Parathyroid adenoma (tissue), 2 donors: ENCODE measurements at regions not wholly inside any gene's neighbourhood (a gene's known extent, or its start where the extent isn't known, plus 50 kb on each side); places are given as distances from the start of the nearest gene placed in this dataset.

Experiments
- H2AFZ ChIP-seq: fragments of 300-600 bp; sonication (generic); one replicate; pipeline ENCODE4 v1.7.0; 2017; ENCODE audit warnings: antibody characterized with exemption, mild to moderate bottlenecking
- H3K27ac ChIP-seq: fragments of 300-600 bp; sonication (generic); one replicate; pipeline ENCODE4 v1.7.0; 2017
- H3K27me3 ChIP-seq: fragments of 300-600 bp; sonication (generic); one replicate; pipeline ENCODE4 v1.7.0; 2017; ENCODE audit warnings: low read length; ENCODE audit not compliant: control insufficient read depth, insufficient read depth
- H3K36me3 ChIP-seq: fragments of 300-600 bp; sonication (generic); one replicate; pipeline ENCODE4 v1.7.0; 2017; ENCODE audit warnings: low read length; ENCODE audit not compliant: control insufficient read depth, insufficient read depth
- H3K4me1 ChIP-seq: fragments of 300-600 bp; sonication (generic); one replicate; pipeline ENCODE4 v1.7.0; 2017; ENCODE audit warnings: control low read depth
- H3K4me2 ChIP-seq: fragments of 300-600 bp; sonication (generic); one replicate; pipeline ENCODE4 v1.7.0; 2017; ENCODE audit warnings: low read length
- H3K4me3 ChIP-seq: fragments of 300-600 bp; sonication (generic); one replicate; pipeline ENCODE4 v1.7.0; 2017; ENCODE audit warnings: low read depth, low read length
- H3K79me2 ChIP-seq: fragments of 300-600 bp; sonication (generic); one replicate; pipeline ENCODE4 v1.7.0; 2017; ENCODE audit warnings: control low read depth
- H3K9ac ChIP-seq: fragments of 300-600 bp; sonication (generic); one replicate; pipeline ENCODE4 v1.7.0; 2017; ENCODE audit warnings: mild to moderate bottlenecking
- H3K9me3 ChIP-seq: fragments of 300-600 bp; sonication (generic); one replicate; pipeline ENCODE4 v1.7.0; 2017; ENCODE audit warnings: low read length; ENCODE audit not compliant: control insufficient read depth
- CTCF ChIP-seq: fragments of 300-600 bp; sonication (generic); IDR thresholded peaks from one replicate; pipeline ENCODE4 v1.7.0; 2017; ENCODE audit warnings: antibody characterized with exemption, mild to moderate bottlenecking
- donor health status: primary hyperparathyroidism.

DNA sequence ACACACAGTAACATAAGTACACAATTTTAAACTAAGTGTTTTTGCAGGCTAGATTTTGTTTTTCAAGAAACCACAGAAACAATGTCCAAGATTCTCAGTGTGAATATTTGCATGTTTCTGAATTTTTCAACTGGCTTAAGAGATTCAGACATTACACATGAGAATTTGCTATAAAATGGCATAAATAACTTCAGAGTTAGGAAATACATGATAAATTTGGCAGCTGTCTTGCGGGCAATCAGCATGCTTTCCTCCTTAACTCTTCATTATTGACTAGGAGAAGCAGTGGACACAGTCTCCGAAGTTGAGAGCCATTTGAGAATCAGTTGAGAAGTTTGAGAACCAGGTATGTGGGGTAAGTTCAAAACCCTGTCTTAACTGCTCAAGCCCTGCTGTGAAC lies 625.6 kb upstream of the SGO1 start:
- H3K4me1 ChIP-seq: no peaks in the 10 kb centered on the region
- TF ChIP-seq CTCF: no peak
- H3K27me3 ChIP-seq: no peaks in the 10 kb centered on the region
- H3K27ac ChIP-seq: no peak overlapping the region
- H3K4me3 ChIP-seq: no peak overlapping the region
- no peak overlapping the region for H3K4me2 ChIP-seq
- H3K36me3 ChIP-seq: no peaks in the 10 kb centered on the region
- H3K79me2 ChIP-seq: no peaks in the 10 kb centered on the region
- no peaks in the 10 kb centered on the region for H3K9me3 ChIP-seq
- no peak overlapping the region for H3K9ac ChIP-seq
- H2AFZ ChIP-seq: no peak overlapping the region

DNA sequence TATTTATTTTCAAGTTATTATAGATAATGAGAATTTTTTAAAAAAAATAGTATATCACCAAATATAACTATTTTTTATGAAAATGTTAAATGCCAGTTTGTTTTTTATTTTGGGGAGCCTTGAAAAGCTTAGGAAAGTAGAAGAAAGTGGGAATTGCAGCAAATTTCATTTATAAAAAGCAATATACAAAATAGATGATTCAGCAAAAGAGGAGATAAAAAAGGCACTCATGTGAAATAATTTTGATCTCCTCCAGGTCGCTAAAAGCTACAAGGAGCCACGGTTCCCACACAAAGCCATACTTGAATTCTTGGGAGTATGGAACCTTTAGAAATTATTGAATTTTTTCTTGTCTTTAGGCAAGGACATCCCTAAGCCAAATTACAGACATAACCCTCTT lies 625.0 kb upstream of the SGO1 start:
- no peak for TF ChIP-seq CTCF
- Histone ChIP-seq H3K79me2 (no peaks in the 10 kb centered on the region), H3K4me2 (no peak overlapping the region), H3K9ac (no peak overlapping the region), H3K4me3 (no peak overlapping the region), H3K4me1 (no peaks in the 10 kb centered on the region), H3K27me3 (no peaks in the 10 kb centered on the region), H3K27ac (no peak overlapping the region), H3K36me3 (no peaks in the 10 kb centered on the region), H2AFZ (no peak overlapping the region), H3K9me3 (no peaks in the 10 kb centered on the region)

DNA sequence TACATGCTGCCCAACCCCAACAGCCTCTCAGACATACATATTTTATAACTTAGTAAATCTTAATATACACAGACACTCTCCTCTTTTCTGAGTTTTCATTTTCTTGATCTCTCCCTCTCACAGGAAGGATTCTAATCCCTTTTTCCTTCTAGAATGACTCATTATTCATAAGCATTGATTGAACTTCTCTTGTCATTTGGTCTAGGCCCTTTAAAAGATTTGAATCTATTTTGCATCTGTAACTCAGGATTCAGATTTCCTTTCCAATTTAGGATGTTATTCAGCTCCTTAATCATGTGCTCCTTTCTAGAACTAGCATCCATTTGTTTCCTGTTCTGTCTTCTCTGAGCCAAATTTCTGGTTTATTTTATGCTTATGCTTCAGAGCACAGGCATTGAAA lies 624.5 kb upstream of the SGO1 start:
- Histone ChIP-seq H3K4me2 (no peak overlapping the region), H3K9me3 (no peaks in the 10 kb centered on the region), H3K27me3 (no peaks in the 10 kb centered on the region), H3K4me3 (no peak overlapping the region), H3K9ac (no peak overlapping the region), H3K4me1 (no peaks in the 10 kb centered on the region), H3K36me3 (no peaks in the 10 kb centered on the region), H3K79me2 (no peaks in the 10 kb centered on the region), H2AFZ (no peak overlapping the region), H3K27ac (no peak overlapping the region)
- TF ChIP-seq CTCF: no peak

- TF ChIP-seq CTCF: no peak
- H2AFZ ChIP-seq: no peak overlapping the region
- H3K4me1 ChIP-seq: no peaks in the 10 kb centered on the region
- no peaks in the 10 kb centered on the region for H3K79me2 ChIP-seq
- no peak overlapping the region for H3K9ac ChIP-seq
- H3K27ac ChIP-seq: no peak overlapping the region
- H3K4me3 ChIP-seq: no peak overlapping the region
- H3K4me2 ChIP-seq: no peak overlapping the region
- H3K36me3 ChIP-seq: no peaks in the 10 kb centered on the region
- no peaks in the 10 kb centered on the region for H3K27me3 ChIP-seq
- H3K9me3 ChIP-seq: no peaks in the 10 kb centered on the region
These were observed 623.4 kb upstream of the SGO1 start for GRCh38 chr3:20809356-20809755.

GRCh38 chr3:20808864-20809263 lies 622.9 kb upstream of the SGO1 start:
- no peak overlapping the region for H2AFZ ChIP-seq
- H3K36me3 ChIP-seq: no peaks in the 10 kb centered on the region
- TF ChIP-seq CTCF: no peak
- H3K79me2 ChIP-seq: no peaks in the 10 kb centered on the region
- H3K27me3 ChIP-seq: no peaks in the 10 kb centered on the region
- H3K4me3 ChIP-seq: no peak overlapping the region
- H3K9me3 ChIP-seq: no peaks in the 10 kb centered on the region
- no peak overlapping the region for H3K4me2 ChIP-seq
- H3K4me1 ChIP-seq: no peaks in the 10 kb centered on the region
- H3K27ac ChIP-seq: no peak overlapping the region
- H3K9ac ChIP-seq: no peak overlapping the region
